ENCODE measurements at regions not wholly inside any gene's neighbourhood (a gene's known extent, or its start where the extent isn't known, plus 50 kb on each side); places are given as distances from the start of the nearest gene placed in this dataset.

GRCh38 chr6:88374553-88374952, 208.4 kb upstream of the CNR1 start:
- BruUV-seq (replicated peaks), result no TSS peak
- ChIA-PET CTCF (no interaction called here), POLR2A (no interaction called here)
- TF ChIP-seq TCF7L2 (IDR thresholded peaks at IDR 0.05; ENCODE audit: low read depth, low read length) (no peak), SIN3A (IDR thresholded peaks at IDR 0.05; ENCODE audit: borderline replicate concordance, insufficient read depth, low read depth, low read length) (no peak), REST (IDR thresholded peaks at IDR 0.05; ENCODE audit: insufficient read depth in 1 of 2, low read depth in 2 of 2, low read length in 1 of 2) (no peak), CTCF (IDR thresholded peaks at IDR 0.05) (no peak), POLR2AphosphoS5 (IDR thresholded peaks at IDR 0.05; ENCODE audit: low read depth, low read length) (no peak)
- Histone ChIP-seq H3K4me1 (ENCODE audit: control insufficient read depth, insufficient read depth, low read length) (no peaks in the 10 kb centered on the region), H3K27me3 (ENCODE audit: control insufficient read depth, insufficient read depth, low read length) (0 out of 2 replicates have a peak, but pooled peaks cover 2% of the 10 kb centered on the region), H3K4me3 (ENCODE audit: low read depth in 2 of 2, low read length in 2 of 2) (no peak overlapping the region), H3K27ac (ENCODE audit: low read length) (no peak overlapping the region), H3K36me3 (ENCODE audit: control insufficient read depth, insufficient read depth, low read length) (no peaks in the 10 kb centered on the region), H3K9me3 (ENCODE audit: control insufficient read depth, insufficient read depth, low read depth, low read length) (no peaks in the 10 kb centered on the region)
- ATAC-seq (no peak), DNase-seq (ENCODE audit: low read depth, low spot score) (no peak)
- intact Hi-C loops (cut with micrococcal nuclease; ENCODE audit: unreplicated experiment), result no loop called here
- in situ Hi-C loops (cut with HindIII; ENCODE audit: low pct_unique_long_range_greater_than_20kb, low sequenced_read_pairs), result no loop called here

- BruUV-seq (replicated peaks), result no TSS peak
- TF ChIP-seq CTCF (IDR thresholded peaks at IDR 0.05), result no peak
- no peak for TF ChIP-seq REST (IDR thresholded peaks at IDR 0.05; ENCODE audit: insufficient read depth in 1 of 2, low read depth in 2 of 2, low read length in 1 of 2)
- TF ChIP-seq SIN3A (IDR thresholded peaks at IDR 0.05; ENCODE audit: borderline replicate concordance, insufficient read depth, low read depth, low read length), result no peak
- no peak for TF ChIP-seq POLR2AphosphoS5 (IDR thresholded peaks at IDR 0.05; ENCODE audit: low read depth, low read length)
- no peak for TF ChIP-seq TCF7L2 (IDR thresholded peaks at IDR 0.05; ENCODE audit: low read depth, low read length)
- Histone ChIP-seq H3K9me3 (ENCODE audit: control insufficient read depth, insufficient read depth, low read depth, low read length) (no peaks in the 10 kb centered on the region), H3K27me3 (ENCODE audit: control insufficient read depth, insufficient read depth, low read length) (no peaks in the 10 kb centered on the region), H3K4me3 (ENCODE audit: low read depth in 2 of 2, low read length in 2 of 2) (no peak overlapping the region), H3K36me3 (ENCODE audit: control insufficient read depth, insufficient read depth, low read length) (no peaks in the 10 kb centered on the region), H3K4me1 (ENCODE audit: control insufficient read depth, insufficient read depth, low read length) (no peaks in the 10 kb centered on the region), H3K27ac (ENCODE audit: low read length) (no peak overlapping the region)
- CTCF ChIA-PET, result no interaction called here
- DNase-seq (ENCODE audit: low read depth, low spot score) (no peak), ATAC-seq (no peak)
- intact Hi-C loops (cut with micrococcal nuclease; ENCODE audit: unreplicated experiment), result no loop called here
- POLR2A ChIA-PET, result no interaction called here
- in situ Hi-C loops (cut with HindIII; ENCODE audit: low pct_unique_long_range_greater_than_20kb, low sequenced_read_pairs), result no loop called here
Measured at GRCh38 chr6:88371480-88371879, 205.3 kb upstream of the CNR1 start.
